Caco-2 (cell line): ENCODE measurements at regions not wholly inside any gene's neighbourhood (a gene's known extent, or its start where the extent isn't known, plus 50 kb on each side); places are given as distances from the start of the nearest gene placed in this dataset.
"Not testable (repeated sequence)": the region's sequence is repeated elsewhere in the genome, so short reads cannot be mapped to it uniquely, and the experiment has no call there.

Experiments
- BruUV-seq: library from RNA; stranded (reverse); fragments of 400-500 nt; replicated peaks from 2 replicates; lab custom pipeline; 2021; lab: Mats Ljungman, UMichigan
- CTCF ChIA-PET: fragments of 300-600 bp; sonication (Branson Sonifier 250); formaldehyde crosslinking; loops from one replicate; lab custom pipeline; 2022; ENCODE audit warnings: antibody characterized with exemption; lab: Charles Lee
- POLR2A ChIA-PET: fragments of 300-600 bp; sonication (Branson Sonifier 250); formaldehyde crosslinking; loops from one replicate; lab custom pipeline; 2022; ENCODE audit warnings: antibody characterized with exemption; lab: Charles Lee
- DNase-seq, 2 experiments: peaks; one replicate each; pipeline versions ENCODE4 v3.0.0 to v3.0.0-alpha.2; 2020 to 2022
- H3K27me3 ChIP-seq: replicated peaks from 2 replicates; pipeline ENCODE4 v1.6.0; 2011; ENCODE audit warnings: low read length; ENCODE audit not compliant: control insufficient read depth, insufficient read depth
- H3K36me3 ChIP-seq: 2 replicates; pipeline ENCODE4 v1.5.1; 2011; ENCODE audit warnings: low read length; ENCODE audit not compliant: control insufficient read depth, insufficient read depth
- H3K4me1 ChIP-seq: fragments of 250-450 bp; sonication (Bioruptor Pico); 2 replicates; pipeline ENCODE4 v1.5.1; 2020; ENCODE audit warnings: mild to moderate bottlenecking
- H3K4me3 ChIP-seq: 2 replicates; pipeline ENCODE4 v1.5.1; 2011; ENCODE audit warnings: low read depth, mild to moderate bottlenecking, control low read depth, low read length
- H3K9me3 ChIP-seq: fragments of 250-450 bp; sonication (Bioruptor Pico); 2 replicates; pipeline ENCODE4 v1.5.1; 2020; ENCODE audit warnings: mild to moderate bottlenecking, moderate library complexity
- H3K27ac Mint-ChIP-seq: one replicate; pipeline ENCODE4 v1.8.0; 2022; ENCODE audit warnings: mixed read lengths; ENCODE audit not compliant: unreplicated experiment
- H3K27me3 Mint-ChIP-seq: one replicate; pipeline ENCODE4 v1.8.0; 2022; ENCODE audit warnings: mixed read lengths; ENCODE audit not compliant: insufficient read depth, unreplicated experiment
- H3K36me3 Mint-ChIP-seq: one replicate; pipeline ENCODE4 v1.8.0; 2022; ENCODE audit warnings: mild to moderate bottlenecking, mixed read lengths; ENCODE audit not compliant: insufficient read depth, unreplicated experiment
- H3K4me1 Mint-ChIP-seq: one replicate; pipeline ENCODE4 v1.8.0; 2022; ENCODE audit warnings: low read depth, mixed read lengths; ENCODE audit not compliant: unreplicated experiment
- H3K4me3 Mint-ChIP-seq: one replicate; pipeline ENCODE4 v1.8.0; 2022; ENCODE audit warnings: mild to moderate bottlenecking, moderate library complexity, mixed read lengths; ENCODE audit not compliant: unreplicated experiment
- H3K9me3 Mint-ChIP-seq: one replicate; pipeline ENCODE4 v1.8.0; 2022; ENCODE audit warnings: mixed read lengths; ENCODE audit not compliant: unreplicated experiment
- CTCF ChIP-seq, 2 experiments: fragments of 200-600 bp in 1 of 2; IDR thresholded peaks; 1 replicate in 1 of 2; 2 replicates in 1 of 2; pipeline versions ENCODE4 v1.5.1 to v1.8.0; 2011 to 2022; ENCODE audit warnings: antibody characterized with exemption in 1 of 2, control low read depth in 1 of 2, inconsistent platforms in 1 of 2, low read depth in 1 of 2, low read length in 1 of 2, mild to moderate bottlenecking in 1 of 2, moderate library complexity in 1 of 2; ENCODE audit not compliant: insufficient read depth in 1 of 2, severe bottlenecking in 1 of 2, unreplicated experiment in 1 of 2
- intact Hi-C: fragments of 100-400 bp; cut with micrococcal nuclease; formaldehyde crosslinking; loops from one replicate; pipeline ENCODE4 v1.10.0; 2022; ENCODE audit not compliant: unreplicated experiment

- no peaks in the 10 kb centered on the region for H3K4me1 Mint-ChIP-seq
- H3K27me3 ChIP-seq, result no peaks in the 10 kb centered on the region
- no peaks in the 10 kb centered on the region for H3K36me3 ChIP-seq
- no peak overlapping the region for H3K4me3 Mint-ChIP-seq
- H3K4me3 ChIP-seq, result no peak overlapping the region
- intact Hi-C loops, result no loop called here
- no peaks in the 10 kb centered on the region for H3K4me1 ChIP-seq
- ChIA-PET POLR2A (no interaction called here), CTCF (no interaction called here)
- TF ChIP-seq CTCF (IDR thresholded peaks at IDR 0.05; ENCODE audit: insufficient read depth in 1 of 2, low read depth in 1 of 2, low read length in 1 of 2, severe bottlenecking in 1 of 2, unreplicated experiment in 1 of 2), result no peak
- no peaks in the 10 kb centered on the region for H3K9me3 ChIP-seq
- no peak overlapping the region for H3K27ac Mint-ChIP-seq
- no peaks in the 10 kb centered on the region for H3K27me3 Mint-ChIP-seq
- no peaks in the 10 kb centered on the region for H3K9me3 Mint-ChIP-seq
- no TSS peak for BruUV-seq
- H3K36me3 Mint-ChIP-seq, result no peaks in the 10 kb centered on the region
- DNase-seq, result no peak
Observed at GRCh38 chr3:106359692-106360091, 490.9 kb upstream of the CBLB start.

- CTCF ChIA-PET, H3K27me3 Mint-ChIP-seq, H3K27me3 ChIP-seq, intact Hi-C loops, BruUV-seq, POLR2A ChIA-PET, DNase-seq, H3K4me1 Mint-ChIP-seq, H3K4me3 ChIP-seq, H3K27ac Mint-ChIP-seq, H3K9me3 Mint-ChIP-seq, H3K9me3 ChIP-seq, H3K36me3 Mint-ChIP-seq, H3K4me3 Mint-ChIP-seq, H3K36me3 ChIP-seq, H3K4me1 ChIP-seq: not testable (repeated sequence)
Observed at GRCh38 chr3:106360901-106361300, 492.1 kb upstream of the CBLB start.

GRCh38 chr3:106364477-106364876, 495.7 kb upstream of the CBLB start:
- peaks cover 3% of the 10 kb centered on the region for H3K27me3 Mint-ChIP-seq
- no peak for TF ChIP-seq CTCF (IDR thresholded peaks at IDR 0.05; ENCODE audit: insufficient read depth in 1 of 2, low read depth in 1 of 2, low read length in 1 of 2, severe bottlenecking in 1 of 2, unreplicated experiment in 1 of 2)
- no peaks in the 10 kb centered on the region for H3K4me1 ChIP-seq
- H3K36me3 Mint-ChIP-seq, result no peaks in the 10 kb centered on the region
- intact Hi-C loops, result no loop called here
- DNase-seq, result no peak
- H3K27ac Mint-ChIP-seq, result no peak overlapping the region
- no peak overlapping the region for H3K4me3 Mint-ChIP-seq
- BruUV-seq, result no TSS peak
- H3K4me3 ChIP-seq, result no peak overlapping the region
- H3K9me3 Mint-ChIP-seq, result no peaks in the 10 kb centered on the region
- ChIA-PET POLR2A (no interaction called here), CTCF (no interaction called here)
- H3K36me3 ChIP-seq, result no peaks in the 10 kb centered on the region
- no peaks in the 10 kb centered on the region for H3K4me1 Mint-ChIP-seq
- H3K27me3 ChIP-seq, result no peaks in the 10 kb centered on the region
- H3K9me3 ChIP-seq, result no peaks in the 10 kb centered on the region
